Amygdala (tissue), 56 donors: ENCODE measurements at regions not wholly inside any gene's neighbourhood (a gene's known extent, or its start where the extent isn't known, plus 50 kb on each side); places are given as distances from the start of the nearest gene placed in this dataset.
A peak's percentile ranks its signal among the peaks of the same experiment; 100 is the strongest.
"Not testable (repeated sequence)": the region's sequence is repeated elsewhere in the genome, so short reads cannot be mapped to it uniquely, and the experiment has no call there.

Source experiments
- DNase-seq, 56 donors: peaks; one replicate each; lab custom pipeline; 2025; lab: John Stamatoyannopoulos, UW

DNA sequence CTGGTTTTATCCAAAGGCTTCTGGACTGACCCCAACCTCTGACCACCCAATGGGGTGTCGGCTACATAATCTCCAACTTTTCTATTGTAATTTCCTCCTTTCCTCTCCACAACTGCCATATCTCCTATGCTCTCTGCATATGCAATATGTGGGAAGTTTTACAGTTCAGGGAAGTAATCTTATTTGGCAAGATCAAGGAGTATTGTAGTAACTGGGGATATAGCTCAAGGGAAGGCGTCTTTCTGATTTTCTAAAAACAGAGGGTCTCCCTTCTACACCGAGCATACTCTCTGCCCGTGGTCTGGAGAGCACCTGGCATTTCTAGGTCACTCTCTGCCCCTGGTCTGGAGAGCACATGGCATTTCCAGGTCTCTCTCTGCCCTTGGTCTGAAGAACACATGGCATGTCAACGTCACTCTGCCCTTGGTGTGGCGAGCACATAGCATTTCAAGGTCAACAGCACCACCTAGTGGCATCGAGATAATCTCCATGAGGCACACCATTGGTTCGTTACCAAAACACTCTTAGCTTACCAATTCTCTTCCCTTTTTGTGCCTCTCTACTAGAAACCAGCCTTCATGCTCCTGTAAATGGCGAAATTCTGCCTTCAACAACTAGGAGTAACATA lies 616.4 kb upstream of the NUDT12 start:
- peak in 29 of 56 donors; percentile 1 to 70 (median 20) for DNase-seq

DNA sequence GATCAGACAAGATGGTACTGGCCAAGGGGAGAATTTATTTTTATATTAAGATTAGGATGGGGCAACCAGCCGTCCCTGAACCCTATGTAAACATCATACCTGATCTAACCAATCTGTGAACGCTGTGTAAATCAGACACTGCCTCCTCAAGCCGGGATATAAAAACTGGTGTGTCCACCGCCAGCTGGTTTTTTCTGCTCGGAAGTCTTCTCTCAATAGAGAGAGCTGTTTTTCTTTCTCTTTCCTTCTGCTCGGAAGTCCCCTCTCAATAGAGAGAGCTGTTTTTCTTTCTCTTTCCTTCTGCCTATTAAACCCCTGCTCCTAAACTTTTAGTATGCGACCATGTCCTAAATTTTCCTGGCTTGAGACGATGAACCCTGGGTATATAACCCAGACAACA lies 615.5 kb upstream of the NUDT12 start:
- no peak for DNase-seq

DNA sequence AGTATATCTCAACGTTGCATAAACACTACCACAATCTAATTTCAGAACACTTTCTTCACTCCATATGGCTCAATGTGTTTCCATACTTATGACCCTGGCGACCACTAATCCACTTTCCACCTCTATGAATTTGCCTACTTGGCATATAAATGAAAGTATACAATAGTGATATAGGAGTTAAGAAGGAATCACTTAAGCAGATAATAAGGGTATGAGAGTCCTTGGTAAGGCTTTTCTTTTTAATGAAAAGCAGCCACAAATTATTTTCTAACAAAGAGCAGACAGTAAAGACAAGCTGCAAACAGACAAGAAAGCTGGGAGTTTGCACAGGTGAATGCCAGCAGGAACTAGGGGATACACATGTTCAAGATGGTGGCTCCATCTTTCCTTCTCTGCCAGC lies 615.1 kb upstream of the NUDT12 start:
- no peak for DNase-seq

DNA sequence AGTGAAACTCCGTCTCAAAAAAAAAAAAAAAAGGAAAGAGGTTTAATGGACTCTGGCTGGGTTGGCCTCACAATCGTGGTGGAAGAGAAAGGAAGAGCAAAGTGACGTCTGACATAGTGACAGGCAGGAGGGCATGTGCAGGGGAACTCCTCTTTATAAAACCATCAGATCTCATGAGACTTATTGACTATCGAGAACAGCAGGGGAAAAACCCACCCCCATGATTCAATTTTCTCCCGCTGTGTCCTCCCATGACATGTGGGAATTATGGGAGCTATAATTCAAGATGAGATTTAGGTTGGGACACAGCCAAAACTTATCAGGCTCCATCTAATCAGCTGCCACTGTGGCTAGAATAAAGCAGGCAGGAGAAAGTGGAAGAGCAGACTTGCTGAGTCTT lies 610.4 kb upstream of the NUDT12 start:
- no peak for DNase-seq

DNA sequence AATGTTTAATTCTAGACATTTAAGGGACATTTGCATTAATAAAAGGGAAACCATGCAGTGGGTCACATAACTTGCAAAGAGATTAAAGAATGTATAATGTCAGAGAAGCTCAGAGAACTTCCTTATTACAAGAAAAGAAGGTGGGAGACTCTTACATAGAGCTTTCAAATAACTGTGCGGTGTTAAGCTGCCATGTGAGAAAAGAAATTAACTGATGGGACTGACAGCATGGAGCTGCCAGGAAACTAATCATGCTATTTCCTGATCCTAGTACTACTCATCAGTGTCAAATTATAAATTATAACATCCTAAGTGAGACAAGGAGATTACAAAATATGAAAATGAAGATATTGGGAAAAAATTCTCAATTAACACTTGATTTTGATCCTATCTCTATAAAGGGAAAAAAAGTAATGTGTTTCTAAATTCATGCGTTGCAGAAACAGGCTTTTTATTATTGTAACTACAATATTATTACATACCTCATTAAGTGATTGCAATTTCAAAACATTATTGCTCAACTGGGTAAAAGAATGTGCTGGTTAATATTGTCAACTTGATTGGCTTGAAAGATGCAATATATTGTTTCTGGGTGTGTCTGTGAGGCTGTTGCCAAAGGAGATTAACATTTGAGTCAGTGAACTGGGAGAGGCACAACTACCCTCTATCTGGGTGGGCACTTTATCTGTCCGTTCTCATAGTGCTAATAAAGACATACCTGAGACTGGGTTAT lies 609.5 kb upstream of the NUDT12 start:
- DNase-seq, result no peak

DNA sequence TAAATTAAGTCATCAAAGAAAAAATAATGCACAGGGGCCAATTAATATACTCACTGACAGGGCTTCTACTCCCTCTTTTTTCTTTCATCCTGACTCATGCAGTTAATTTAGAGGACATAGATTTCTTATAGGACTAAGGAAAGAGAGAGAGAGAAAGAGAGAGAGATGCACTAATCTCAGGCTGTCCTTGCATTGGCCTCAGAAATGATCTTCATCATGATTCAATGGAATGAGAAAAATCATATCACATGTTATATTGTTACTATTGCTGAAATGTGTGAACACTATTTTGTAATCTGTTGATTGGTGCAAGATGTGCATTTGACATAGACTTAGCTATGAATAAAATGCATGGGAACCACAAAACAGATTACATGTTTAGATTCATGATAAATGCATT lies 608.3 kb upstream of the NUDT12 start:
- no peak for DNase-seq

DNA sequence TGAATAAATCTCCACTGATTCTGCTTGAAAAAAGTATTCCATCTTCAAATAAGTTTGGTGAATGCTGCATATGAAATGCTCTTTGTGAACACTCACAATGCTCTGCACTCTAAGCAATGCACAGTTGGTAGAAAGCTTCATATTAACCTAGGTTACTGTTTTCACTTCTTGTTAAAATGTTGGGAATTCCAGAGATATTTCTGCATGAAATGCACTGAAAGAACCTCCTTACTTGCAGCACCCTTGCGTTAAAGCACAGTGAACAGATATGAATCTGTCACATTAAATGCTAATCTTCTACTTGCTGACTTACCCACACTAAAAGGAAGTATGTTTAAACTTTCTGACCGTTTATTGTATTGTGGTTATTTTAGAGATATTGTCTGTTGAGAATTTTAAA lies 584.1 kb upstream of the NUDT12 start:
- no peak for DNase-seq

DNA sequence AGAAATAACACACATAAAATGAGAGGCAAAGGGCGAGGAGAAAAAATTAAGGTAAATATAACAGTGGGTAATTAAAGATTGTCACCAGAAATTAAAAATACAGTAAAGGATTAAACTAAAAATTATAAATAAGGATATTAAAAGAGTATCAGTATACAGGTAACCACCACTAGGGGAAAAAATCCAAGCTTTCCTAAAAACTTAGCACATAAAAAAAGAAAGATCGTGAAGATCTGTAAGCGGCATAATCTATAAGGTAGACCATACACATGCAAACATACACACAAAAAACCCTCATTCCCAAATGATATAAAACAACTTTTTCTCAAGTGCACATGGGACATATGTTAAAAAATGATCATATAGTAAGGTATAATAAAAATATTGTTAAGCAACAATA lies 577.3 kb upstream of the NUDT12 start:
- no peak for DNase-seq

DNA sequence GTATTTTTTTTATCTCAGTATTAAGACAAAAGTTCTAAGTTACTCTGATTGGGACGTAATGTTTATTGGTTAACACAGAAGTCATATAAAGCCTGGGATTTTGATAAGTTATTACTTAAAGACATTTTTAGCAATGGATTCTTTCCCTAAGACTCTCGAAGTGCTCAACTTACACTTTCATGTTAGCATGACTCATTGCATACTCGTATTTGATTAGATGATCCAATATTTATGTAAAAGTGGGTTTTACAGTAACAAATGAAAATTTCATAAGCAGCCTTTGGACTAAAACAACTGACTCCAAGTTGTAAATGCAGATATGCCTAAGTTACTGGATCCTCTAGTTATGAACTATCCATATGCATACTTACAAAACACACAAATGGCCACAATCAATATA lies 567.7 kb upstream of the NUDT12 start:
- no peak for DNase-seq

DNA sequence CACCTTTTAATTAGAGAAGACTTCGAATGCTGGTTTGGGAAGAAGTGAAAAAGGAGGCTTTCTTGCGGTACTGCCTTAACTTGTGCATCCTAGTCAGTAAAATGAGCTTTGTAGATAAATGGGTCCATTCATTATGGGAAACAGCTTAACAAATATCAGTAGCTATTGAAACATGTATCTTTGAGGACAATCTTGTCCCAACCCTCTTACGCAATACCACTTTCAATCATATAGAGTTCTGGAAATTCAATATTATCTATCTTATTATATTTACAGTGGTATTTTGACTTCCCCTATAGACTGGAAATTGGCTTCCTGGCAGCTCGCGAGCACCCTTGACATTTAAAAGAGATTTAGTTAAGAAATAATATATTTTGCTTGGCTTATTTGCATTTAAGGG lies 565.8 kb upstream of the NUDT12 start:
- DNase-seq, result no peak

DNA sequence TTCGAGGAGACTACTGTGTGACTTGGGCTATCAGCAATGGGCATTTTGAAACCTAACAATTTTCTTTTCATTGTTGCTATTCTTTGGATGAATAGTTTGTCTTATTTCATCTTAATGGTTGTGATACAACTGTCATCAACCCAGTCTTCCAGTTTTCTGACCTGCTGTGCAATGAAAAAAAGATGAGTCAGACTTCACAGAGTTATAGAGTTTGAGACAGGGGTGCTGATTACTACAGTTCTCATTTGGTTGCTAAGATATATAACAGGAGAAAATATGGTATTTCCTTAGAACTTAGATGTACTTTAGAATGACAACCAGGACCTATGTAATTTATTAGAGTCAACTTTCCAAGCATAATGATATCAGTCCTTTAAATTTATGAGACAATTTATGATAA lies 564.4 kb upstream of the NUDT12 start:
- DNase-seq, result no peak

DNA sequence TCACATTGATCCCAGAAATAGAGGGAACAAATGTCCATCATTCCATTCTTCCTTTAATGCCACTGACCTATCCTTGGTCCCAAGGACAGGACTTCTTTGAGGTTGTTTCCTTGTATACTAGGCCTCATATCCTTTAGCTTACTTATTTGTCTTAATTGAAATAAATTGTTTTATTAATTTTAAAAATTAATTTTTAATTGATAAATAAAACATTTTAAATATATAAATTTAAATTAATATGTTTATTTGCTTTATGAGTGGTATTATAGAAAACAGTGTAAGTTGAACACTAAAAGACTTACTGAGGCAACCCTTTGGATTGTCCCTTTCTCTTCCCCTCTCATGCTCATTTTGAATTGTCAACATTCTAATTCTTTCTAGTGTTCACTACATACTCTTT lies 556.9 kb upstream of the NUDT12 start:
- no peak for DNase-seq

DNA sequence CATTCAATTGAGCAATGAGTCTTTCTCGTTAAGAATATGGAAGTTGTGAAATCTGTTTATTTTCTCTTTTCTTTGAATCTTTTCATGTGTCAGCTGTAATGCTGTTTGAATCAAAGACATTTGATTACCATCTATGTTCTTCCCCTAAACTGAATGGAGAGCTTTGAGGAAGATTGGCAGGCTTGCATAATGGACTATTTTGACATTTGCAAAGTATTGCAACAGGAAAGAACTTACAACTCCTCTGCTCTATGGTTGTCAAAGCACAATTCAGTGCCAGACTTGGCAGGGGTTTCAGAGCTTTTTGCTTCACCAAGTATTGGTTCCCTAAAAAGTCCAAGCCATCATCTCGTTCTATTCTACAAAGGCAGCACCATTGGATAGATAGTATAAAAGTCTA lies 549.0 kb upstream of the NUDT12 start:
- no peak for DNase-seq

DNA sequence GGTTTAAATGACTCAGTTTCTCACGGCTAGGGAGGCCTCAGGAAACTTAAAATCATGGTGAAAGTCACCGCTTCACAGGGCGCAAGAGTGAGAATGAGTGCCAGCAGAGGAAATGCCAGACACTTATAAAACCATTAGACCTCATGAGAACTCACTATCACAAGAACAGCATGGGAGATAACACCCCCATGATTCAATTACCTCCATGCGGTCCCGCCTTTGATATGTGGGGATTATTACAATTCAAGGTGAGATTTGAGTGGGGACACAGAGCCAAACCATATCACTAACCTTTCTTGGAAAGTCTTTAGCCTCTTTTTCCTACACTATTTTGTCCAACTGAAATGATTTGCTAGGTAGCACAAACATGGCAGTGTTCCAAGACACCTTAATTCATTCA lies 533.9 kb upstream of the NUDT12 start:
- no peak for DNase-seq

DNA sequence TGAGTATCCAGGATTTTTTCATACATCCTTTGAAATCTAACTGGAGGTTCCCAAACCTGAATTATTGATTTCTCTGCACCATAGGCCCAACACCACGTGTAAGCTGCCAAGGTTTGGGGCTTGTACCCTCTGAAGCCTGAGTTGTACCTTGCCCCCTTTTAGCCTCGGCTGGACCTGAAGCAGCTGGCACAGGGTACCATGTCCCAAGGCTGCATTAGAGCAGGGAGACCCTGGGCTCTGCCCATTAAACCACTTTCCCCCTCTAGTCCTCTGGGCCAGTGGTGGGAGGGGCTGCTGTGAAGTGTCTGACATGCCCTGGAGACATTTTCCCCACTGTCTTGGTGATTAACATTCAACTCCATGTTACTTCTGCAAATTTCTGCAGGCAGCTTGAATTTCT lies 532.9 kb upstream of the NUDT12 start:
- no peak for DNase-seq

DNA sequence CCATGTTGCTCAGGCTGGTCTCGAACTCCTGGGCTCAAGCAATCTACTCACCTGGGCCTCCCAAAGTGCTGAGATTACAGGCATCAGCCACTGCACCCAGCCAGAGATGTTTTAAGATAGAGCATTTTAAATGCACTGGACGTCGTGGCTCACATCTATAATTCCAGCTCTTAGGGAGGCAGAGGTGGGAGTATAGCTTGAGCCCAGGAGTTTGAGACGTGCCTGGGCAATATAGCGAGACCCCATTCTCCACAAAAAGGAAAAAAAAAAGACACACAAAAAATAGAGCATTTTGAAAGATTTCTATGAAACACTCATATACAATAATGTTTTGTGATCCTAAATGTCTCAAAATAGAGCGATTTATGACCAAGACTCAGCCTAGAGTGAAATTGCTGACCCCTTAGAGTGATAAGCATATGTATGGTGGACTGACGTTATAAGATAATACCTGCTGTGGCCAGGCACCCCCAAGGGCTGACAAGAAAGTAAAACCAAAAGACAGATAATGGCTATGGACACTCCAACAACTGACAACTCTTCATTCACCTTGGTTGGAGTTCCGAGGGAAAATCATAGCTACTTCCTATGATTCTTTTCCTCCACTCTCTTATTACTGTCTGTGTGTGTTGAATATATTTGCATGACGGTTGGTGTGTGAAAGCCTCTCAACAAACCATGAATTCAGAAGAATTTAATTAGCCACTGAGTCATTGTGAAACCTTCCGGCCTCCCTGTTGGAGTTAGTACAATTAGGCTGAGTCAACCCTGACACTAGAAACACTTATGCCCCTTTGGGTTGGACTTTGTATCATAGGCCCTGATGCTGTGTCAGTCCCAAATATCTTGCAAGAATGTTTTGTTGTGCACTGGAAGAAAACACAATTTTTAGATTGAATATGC lies 526.5 kb upstream of the NUDT12 start:
- DNase-seq, result no peak

DNA sequence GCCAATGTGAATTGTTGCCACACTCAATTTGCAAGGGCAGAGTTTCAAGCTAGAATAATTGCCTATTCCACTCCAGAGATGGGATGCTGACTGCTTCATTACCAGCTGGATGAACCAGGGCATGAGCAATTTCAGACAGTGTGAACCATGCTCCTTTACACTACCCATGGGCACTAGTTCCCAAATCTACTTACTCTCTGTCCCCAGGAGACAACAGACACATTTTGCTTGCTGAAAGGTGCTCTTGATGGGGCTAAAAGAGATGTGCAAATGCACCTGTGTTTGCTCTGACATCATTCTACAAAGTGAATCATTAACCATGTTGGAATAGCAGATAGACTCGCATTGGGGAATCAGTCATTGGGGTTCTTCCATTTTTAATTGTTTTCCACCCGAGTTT lies 522.3 kb upstream of the NUDT12 start:
- no peak for DNase-seq

DNA sequence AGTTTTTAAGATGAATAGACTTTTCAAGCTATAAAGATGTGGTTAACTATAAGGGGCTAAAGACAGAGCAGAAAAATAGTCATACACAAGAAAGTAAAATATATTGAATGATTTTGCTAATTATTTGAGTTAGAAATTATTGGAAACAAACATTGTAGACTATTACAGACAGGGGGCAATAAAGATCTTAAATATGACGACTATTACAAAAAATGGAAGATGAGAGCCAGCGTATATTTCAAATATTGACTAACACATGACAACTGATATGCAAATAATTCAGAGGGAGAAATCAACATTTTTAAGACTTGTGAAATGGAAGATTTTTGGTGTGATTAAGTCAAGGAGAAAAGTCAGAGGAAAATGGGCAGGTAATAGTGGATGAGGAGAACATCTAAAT lies 520.2 kb upstream of the NUDT12 start:
- no peak for DNase-seq

DNA sequence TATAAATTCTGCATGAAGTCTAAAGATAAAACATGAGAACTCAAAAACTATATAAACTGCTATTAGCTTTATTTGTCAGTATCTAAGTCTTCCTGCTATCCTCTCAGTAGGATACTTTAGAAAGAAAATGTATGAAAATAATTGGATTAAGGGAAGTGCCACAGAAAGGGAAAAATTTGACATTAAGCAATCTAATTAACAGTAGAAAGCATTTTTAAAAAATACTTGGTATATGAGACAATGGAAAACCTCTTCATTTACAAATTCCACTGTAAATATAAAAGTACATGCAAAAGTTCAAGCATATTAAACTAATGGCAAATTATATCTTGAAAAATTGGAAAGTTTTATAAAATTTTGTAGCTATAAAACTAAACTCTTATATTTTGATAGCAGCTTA lies 518.6 kb upstream of the NUDT12 start:
- no peak for DNase-seq

DNA sequence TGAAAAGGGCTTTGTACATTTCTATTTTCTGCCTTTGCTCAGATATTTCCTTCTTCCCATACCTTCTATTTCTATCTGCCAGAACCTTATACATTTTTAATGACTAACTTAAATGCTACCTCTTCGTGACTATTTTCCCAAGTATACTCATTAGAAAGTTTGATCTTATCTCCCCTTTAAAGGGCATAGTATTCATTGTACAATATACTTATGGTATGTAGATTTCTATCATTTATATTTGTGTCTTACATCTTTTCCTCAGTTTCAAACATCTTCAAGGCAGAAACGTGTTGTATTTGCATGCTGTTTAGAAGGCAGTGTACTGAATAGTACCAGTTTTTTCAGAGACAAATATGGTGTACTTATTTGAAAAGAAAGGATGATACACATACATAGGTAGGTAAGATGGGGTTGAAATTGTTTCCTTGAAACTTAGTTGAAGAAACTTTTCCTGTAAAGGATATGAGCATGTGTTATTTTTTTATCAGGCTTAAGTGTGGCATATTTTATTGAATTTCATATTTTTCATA lies 518.1 kb upstream of the NUDT12 start:
- no peak for DNase-seq

DNA sequence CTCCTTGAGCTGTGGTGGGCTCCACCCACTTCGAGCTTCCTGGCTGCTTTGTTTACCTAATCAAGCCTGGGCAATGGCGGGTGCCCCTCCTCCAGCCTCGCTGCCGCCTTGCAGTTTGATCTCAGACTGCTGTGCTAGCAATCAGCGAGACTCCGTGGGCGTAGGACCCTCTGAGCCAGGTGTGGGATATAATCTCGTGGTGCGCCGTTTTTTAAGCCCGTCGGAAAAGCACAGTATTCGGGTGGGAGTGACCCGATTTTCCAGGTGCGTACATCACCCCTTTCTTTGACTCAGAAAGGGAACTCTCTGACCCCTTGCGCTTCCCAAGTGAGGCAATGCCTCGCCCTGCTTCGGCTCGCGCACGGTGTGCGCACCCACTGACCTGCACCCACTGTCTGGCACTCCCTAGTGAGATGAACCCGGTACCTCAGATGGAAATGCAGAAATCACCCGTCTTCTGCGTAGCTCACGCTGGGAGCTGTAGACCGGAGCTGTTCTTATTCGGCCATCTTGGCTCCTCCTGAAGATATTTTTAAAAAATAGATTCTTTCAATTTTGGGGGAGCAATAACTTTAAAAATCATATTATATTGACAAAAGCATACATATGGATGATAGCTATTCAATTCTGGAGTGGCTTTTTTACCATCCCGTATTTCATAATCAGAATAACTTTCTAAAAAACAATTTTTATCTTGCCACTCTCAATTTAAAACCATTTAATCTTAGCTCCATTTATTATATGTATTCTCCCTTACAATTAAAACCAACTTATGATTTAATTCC lies 517.5 kb upstream of the NUDT12 start:
- not testable (repeated sequence) for DNase-seq
